GM11168 (cell line): ENCODE measurements at regions not wholly inside any gene's neighbourhood (a gene's known extent, or its start where the extent isn't known, plus 50 kb on each side); places are given as distances from the start of the nearest gene placed in this dataset.

Experiments
- in situ Hi-C: fragments of 300-500 bp; cut with MboI; formaldehyde crosslinking; loops from one replicate; pipeline ENCODE4 v1.12.0; 2022; ENCODE audit warnings: low sequenced_read_pairs; ENCODE audit not compliant: unreplicated experiment

DNA sequence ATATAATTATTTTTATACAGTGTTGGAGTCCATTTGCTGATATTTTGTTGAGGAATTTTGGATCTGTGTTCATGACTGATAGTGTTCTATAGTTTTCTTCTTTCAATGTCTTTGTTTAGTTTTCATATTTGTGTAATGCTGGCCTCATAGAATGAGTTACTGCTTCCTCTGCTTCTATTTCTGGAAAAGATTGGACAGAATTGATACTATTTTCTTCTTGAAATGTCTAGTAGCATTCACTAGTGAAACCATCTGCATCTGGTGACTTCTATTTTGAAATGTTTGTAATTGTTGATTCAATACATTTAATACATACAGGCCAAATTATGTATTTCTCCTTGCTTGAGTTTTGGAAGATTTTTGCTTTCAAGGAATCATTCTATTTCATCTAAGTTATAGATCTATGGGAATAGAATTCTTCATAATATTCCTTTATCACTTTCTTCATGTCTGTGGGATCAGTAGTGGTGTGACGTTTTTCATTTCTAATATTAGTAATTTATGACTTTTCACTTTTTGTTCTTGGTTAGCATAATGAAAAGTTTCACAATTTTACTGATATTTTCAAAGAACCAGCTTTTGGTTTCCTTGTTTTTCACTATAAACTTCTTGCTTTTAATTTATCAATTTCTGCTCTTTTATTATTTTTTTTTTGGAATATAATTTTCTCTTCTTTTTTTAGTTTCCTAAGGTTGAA, 509.9 kb upstream of the VRK2 start:
- in situ Hi-C loops: no loop called here

- in situ Hi-C loops: no loop called here
These were observed 506.8 kb upstream of the VRK2 start for GRCh38 chr2:57539761-57540160.

GRCh38 chr2:57542081-57542480, 504.5 kb upstream of the VRK2 start:
- in situ Hi-C loops: no loop called here

GRCh38 chr2:57543211-57543610, 503.4 kb upstream of the VRK2 start:
- in situ Hi-C loops: no loop called here

DNA sequence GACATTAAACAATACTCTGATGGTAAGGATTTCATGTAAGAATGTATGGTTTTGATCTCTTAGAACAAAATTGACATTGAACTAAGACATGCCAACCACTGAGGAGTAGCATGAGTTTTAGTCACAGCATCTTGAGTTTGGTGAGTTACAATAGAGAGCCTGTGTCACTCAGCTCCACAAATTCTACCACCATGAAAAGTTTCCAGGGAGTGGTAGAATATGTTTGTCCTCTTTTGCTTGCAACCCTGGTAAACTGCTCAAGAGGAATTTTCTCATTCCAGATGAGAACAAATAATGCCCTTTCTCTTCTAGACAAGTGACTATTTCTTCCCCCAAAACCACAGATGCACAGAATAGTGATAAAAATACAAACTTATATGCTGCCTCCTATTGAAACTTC, 502.0 kb upstream of the VRK2 start:
- in situ Hi-C loops: no loop called here

- in situ Hi-C loops: no loop called here
These were observed 500.1 kb upstream of the VRK2 start for GRCh38 chr2:57546478-57546877.

GRCh38 chr2:57549642-57550102, 496.9 kb upstream of the VRK2 start:
- in situ Hi-C loops: no loop called here

- in situ Hi-C loops: no loop called here
These were observed 495.7 kb upstream of the VRK2 start for GRCh38 chr2:57550912-57551311.

GRCh38 chr2:57552885-57553284, 493.7 kb upstream of the VRK2 start:
- in situ Hi-C loops: no loop called here

GRCh38 chr2:57554348-57554747, 492.3 kb upstream of the VRK2 start:
- in situ Hi-C loops: no loop called here

DNA sequence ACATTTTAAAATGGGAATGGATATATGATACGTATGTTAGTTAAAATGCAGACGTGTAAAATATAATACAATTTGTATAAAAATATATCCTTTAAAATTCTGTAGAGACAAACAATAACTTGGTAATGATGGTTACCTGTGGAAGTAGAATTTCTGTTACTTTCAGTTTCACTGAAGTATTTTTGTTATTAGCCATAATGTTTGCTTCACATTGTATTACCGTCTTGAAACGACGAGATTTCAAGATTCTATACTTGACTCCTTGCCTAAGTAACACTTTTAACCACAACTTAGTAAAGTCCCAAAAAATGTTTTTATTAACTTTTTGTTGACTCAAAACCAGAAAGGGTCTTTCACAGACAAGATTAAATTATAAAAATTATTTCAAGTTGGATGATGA, 488.3 kb upstream of the VRK2 start:
- in situ Hi-C loops: no loop called here

- in situ Hi-C loops: no loop called here
These were observed 484.1 kb upstream of the VRK2 start for GRCh38 chr2:57562495-57562894.

GRCh38 chr2:57563015-57563414, 483.6 kb upstream of the VRK2 start:
- in situ Hi-C loops: no loop called here

DNA sequence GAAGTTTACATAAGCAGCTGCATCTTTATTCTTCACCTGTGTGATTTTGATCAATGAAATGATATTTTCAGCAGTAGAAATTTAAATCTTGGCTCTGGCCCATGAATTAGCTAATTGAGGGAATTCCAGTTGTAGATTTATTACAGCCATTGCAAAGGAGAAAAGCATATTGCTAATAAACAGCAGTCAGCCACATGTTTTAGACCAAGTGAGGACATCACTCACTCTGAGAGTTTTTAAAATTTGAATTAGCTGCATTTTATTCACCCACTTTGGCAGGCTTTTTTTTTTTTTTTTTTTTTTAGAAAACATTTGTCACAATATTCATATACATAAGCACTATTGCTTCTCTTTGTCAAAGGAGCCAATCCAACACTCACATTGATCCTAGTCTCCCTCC, 479.4 kb upstream of the VRK2 start:
- in situ Hi-C loops: no loop called here

- in situ Hi-C loops: no loop called here
These were observed 477.2 kb upstream of the VRK2 start for GRCh38 chr2:57569396-57569795.

DNA sequence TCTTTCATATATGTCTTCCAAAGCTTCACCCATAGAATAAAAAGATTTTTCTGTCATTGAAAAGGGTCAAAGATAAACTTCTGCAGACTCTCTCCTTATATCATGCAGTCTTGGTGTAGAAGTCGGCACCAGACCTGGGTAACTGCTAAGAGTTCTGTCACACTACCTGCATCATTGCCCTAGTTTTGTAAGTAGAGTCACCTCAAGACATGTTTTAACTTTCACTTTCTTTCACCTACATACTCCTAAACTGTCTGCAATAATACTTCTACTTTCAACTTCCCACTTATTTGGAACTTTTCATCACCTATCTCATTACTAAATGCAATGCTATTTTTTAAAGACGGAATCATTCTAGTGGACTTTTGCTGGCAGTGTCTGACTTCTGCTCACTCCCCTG, 475.6 kb upstream of the VRK2 start:
- in situ Hi-C loops: no loop called here

GRCh38 chr2:57575700-57576268, 470.8 kb upstream of the VRK2 start:
- in situ Hi-C loops: no loop called here

GRCh38 chr2:57576983-57577382, 469.6 kb upstream of the VRK2 start:
- in situ Hi-C loops: no loop called here

DNA sequence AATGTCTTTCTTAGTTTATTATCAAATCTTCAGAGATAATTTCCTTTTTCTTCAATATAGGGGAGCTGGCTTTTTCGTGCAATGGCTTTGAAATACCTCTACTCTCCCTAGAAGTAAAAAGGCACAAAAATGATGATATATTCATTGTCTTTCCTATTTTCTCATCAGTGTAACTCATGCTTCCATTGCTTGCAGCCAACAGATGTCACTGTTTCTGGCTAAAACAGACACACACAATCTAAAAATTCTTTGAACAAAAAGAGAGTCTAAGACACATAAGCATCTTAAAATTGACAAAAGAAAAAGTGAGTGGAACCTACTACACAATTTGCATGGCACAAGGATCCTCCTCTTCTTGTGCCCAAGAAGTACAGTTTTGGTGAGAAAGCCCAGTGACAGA, 448.7 kb upstream of the VRK2 start:
- in situ Hi-C loops: no loop called here

GRCh38 chr2:57598551-57598950, 448.1 kb upstream of the VRK2 start:
- in situ Hi-C loops: no loop called here

GRCh38 chr2:57602733-57603132, 443.9 kb upstream of the VRK2 start:
- in situ Hi-C loops: no loop called here

GRCh38 chr2:57614988-57615387, 431.6 kb upstream of the VRK2 start:
- in situ Hi-C loops: no loop called here
